NCI-H526 treated with DMSO at 0.1 percent for 48 hours (cell line): ENCODE measurements at regions not wholly inside any gene's neighbourhood (a gene's known extent, or its start where the extent isn't known, plus 50 kb on each side); places are given as distances from the start of the nearest gene placed in this dataset.
"Not testable (repeated sequence)": the region's sequence is repeated elsewhere in the genome, so short reads cannot be mapped to it uniquely, and the experiment has no call there.

Source experiments
- DNase-seq: peaks from one replicate; lab custom pipeline; 2025; lab: John Stamatoyannopoulos, UW

GRCh38 chr6:168177103-168177891 lies 98.3 kb upstream of the FRMD1 start:
- DNase-seq: no peak

DNA sequence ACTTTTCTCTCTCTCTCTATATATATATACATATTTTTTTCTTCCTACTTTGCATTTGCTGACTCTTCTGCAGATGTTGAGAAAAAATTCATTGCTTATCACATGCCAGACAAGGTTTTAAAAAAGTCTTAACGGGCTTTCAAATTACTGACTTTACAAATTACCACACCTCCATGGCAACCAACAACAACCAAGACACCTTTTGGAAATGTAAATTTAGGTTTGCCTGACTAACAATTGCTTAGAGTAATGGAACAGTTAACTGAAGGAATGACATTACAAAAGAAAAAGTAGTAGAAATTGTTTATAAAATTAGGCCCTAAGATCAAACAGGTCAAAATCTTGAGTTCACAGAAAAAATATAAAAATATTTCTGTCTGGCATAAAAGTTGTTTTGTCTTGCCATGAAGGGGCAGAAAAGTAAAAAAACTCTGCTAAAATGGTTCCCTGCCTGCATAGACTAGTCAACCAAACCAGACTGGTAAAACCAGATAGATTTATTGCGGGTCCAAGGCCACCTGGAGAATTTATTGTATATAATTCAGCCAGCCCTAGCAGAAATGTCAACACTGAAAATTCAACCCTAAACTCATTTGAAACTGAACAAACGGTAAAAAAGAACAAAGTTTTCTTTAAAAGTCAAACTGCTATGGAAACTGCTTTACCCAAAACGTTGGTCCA lies 92.8 kb upstream of the FRMD1 start:
- DNase-seq: no peak

- DNase-seq: no peak
These were observed 92.0 kb upstream of the FRMD1 start for GRCh38 chr6:168170841-168171601.

DNA sequence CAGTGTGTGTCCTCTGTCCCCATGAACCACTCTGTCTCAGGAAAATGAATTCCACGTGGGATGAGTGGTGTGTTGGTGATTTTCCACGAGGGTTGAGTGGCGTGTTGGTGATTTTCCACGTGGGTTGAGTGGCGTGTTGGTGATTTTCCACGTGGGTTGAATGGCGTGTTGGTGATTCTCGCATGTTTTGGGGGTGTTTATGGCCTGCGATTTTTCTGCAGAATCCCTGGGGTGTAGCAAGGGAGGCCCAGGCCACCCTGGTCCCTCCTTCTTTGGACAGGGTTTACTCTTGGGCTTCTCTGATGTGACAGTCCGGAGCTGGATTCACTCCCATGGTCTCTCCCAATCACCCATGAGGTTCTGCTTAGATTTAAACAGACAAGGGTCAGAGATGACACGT lies 90.6 kb upstream of the FRMD1 start:
- DNase-seq: no peak

DNA sequence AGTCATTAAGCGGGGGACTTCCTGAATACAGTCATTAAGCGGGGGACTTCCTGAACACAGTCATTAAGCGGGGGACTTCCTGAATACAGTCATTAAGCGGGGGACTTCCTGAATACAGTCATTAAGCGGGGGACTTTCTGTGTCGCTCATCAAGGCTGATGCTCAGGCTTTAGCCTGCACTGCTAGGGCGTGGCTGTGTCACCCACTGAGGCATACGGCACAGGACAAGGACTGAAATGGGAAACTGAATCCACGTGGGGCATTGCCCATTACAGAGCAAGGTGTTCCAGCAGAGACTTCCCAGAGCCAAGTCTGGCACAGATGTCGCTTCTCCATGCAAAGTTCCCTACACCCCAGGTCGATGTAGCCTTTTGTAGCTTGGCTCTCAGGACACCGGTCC lies 89.9 kb upstream of the FRMD1 start:
- not testable (repeated sequence) for DNase-seq

DNA sequence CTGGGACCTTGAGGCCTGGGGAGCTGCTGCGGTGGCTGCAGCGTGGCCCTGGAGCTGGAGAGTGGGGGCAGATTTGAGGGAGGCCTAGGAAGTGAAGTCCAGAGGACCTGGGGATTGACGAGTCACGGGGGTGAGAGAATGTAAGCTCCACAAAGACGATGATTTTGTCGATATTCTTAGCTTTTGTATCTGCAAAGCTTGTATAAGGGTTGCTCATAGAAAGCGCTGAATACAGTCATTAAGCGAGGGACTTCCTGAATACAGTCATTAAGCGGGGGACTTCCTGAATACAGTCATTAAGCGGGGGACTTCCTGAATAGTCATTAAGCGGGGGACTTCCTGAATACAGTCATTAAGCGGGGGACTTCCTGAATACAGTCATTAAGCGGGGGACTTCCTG lies 89.3 kb upstream of the FRMD1 start:
- DNase-seq: not testable (repeated sequence)

DNA sequence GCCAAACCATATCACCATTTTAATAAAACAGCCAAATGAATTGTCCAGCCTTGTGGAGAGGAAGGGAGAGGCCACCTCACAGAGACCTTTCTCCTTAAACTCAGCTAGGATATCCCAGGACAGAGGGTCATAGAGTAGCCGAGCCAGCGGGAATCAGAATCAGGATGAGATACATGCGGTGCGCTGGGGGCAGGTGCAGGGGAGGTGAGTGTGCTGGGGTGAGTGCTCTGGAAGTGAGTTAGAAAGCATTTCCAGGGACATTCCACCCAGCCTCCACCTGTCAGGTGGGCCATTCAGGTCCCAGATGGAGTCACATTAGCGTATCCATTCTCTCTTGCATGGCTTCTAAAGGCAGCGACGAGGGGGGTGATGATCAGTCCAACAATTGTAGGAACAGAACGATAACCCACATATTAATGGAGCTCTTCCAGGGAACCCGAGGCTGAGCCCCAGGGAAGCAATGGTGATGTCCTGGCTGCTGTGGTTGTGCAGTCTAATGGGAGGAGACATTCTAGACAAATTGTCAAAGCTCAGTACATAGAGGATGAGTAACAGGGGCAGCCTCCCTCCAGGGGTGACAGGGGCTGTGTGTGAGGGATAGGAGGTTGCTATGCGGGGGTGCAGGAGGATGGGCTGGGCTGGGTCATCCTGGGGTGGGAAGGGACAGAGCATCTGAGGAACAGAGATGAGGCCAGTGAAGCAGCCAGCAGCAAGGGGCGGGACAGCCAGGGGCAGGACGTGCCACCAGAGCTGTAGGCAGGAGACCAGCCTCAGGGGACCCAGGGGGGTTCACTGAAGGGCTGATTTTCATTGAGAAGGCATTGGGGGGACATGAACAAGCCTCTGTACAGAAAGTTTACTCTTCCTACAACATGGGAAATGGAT lies 88.7 kb upstream of the FRMD1 start:
- DNase-seq: no peak

- no peak for DNase-seq
These were observed 87.6 kb upstream of the FRMD1 start for GRCh38 chr6:168166627-168167026.

- DNase-seq: no peak
These were observed 86.9 kb upstream of the FRMD1 start for GRCh38 chr6:168165891-168166290.

DNA sequence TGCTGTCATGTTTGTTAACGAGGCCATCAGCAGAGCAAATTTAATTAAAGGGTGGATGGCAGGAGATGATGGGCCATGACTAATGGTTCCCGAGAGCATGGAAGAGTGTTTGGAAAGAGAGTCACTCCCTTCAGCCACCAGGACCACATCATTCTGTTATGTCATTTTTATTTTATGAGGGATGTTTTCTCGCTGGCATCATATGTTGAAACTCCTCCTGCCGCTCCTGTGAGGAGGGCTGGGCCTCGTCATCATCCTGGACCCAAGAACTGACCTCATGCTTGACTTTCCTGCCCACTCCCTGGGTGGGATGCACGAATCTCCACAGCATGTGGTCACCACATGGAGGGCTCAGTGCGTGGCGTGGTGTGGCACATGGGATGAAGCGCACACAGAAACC lies 86.4 kb upstream of the FRMD1 start:
- DNase-seq: no peak

- no peak for DNase-seq
These were observed 85.5 kb upstream of the FRMD1 start for GRCh38 chr6:168164462-168165061.

- DNase-seq: no peak
These were observed 84.2 kb upstream of the FRMD1 start for GRCh38 chr6:168163096-168163731.

- no peak for DNase-seq
These were observed 83.4 kb upstream of the FRMD1 start for GRCh38 chr6:168162366-168162765.

DNA sequence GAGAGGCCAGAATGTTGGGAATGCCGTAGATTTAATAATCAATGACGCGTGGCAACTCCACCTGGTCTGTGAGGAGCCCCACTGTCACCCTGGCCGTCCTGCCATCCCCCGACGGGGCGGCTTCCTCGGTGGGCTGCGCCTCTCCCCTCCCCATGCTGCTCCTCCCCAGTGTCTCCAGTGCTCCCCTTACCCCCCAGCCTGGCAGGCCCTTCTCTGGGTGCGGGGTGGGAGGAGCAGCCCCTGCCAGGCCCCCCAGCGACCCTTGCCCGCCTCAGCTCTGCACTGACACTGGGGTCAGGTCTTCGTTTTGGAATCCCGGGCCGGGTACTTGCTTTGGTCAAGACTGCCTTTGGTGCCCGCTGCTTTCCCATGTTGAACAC lies 82.3 kb upstream of the FRMD1 start:
- DNase-seq: no peak

- no peak for DNase-seq
These were observed 81.7 kb upstream of the FRMD1 start for GRCh38 chr6:168160506-168161370.

DNA sequence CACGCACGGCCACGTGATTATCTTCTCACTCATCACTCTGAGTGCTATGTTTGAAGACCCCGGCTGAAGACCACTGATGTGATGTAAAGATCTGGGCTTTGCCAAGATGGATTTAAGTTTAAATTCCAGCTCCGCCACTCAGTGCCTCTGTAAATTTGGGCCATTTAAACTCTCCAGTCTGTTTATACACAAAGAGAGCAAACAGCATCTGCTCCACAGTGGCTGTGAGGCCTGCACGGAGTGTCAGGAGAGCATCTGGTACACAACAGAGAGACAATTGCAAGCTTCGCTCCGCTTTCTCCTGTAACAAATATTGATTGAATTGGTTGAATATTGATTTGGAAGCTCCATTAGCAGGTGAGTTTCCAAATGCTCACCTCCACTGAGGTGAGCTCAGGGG lies 80.5 kb upstream of the FRMD1 start:
- DNase-seq: no peak

GRCh38 chr6:168158980-168159349 lies 80.0 kb upstream of the FRMD1 start:
- DNase-seq: no peak

DNA sequence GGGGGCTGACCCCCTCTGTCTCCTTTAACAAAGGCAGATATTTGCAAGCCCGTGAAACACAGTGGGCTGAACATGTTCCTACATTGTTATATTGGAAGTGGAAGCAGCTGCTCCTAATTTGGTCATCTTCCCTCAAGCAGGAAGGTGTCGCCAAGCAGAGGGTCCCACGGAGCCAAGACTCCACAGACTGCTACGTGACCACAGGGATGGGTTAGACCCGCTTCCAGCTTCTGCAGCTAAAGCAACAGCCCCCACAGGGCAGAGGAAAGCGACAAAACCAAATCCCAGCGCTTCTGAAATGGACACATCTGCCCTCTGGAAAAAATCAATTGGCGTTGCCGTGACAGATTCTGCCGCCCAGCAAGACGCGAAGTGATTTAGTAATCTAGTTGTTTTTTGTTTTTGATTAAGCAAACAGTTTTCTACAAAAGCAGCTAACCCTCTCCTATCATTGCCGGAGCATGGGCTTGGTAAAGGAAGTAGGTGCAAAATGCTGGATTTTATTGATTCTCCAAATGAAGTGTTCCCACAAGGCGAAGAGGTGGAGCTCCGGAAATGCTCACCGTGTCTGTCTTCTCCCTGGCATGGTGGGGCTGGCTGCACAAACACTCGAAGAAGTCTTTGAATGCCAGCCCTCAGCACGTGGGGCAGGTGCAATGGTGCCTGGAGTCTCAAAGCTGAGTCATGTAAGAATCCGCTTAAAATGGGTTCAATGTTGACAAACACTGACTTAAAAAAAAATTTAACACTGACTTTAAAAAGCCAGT lies 79.4 kb upstream of the FRMD1 start:
- no peak for DNase-seq
